HG02973 (cell line): ENCODE measurements at regions not wholly inside any gene's neighbourhood (a gene's known extent, or its start where the extent isn't known, plus 50 kb on each side); places are given as distances from the start of the nearest gene placed in this dataset.

Experiments
- ATAC-seq: cut with Tn5 transposase; IDR thresholded peaks from one replicate; pipeline ENCODE4 v1.9.1; 2021; ENCODE audit warnings: moderate library complexity; ENCODE audit not compliant: unreplicated experiment

DNA sequence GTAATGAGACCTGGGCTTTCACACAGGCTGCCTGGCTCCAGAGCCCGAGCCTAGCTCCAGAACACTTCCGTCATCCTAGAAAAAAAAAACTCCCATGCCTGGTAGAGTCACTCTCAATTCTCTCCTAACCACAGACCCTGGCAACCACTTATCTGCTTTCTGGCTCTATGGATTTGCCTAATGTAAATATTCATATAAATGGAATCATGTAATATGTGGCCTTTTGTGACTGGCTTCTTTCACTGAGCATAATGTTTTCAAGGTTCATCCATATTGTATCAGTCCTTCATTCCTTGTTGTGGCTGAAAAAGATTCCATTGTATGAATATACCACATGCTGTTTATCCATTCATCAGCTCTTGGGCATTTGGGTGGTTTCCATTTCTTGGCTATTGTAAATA, 167.7 kb upstream of the MKLN1 start:
- ATAC-seq, result no peak

DNA sequence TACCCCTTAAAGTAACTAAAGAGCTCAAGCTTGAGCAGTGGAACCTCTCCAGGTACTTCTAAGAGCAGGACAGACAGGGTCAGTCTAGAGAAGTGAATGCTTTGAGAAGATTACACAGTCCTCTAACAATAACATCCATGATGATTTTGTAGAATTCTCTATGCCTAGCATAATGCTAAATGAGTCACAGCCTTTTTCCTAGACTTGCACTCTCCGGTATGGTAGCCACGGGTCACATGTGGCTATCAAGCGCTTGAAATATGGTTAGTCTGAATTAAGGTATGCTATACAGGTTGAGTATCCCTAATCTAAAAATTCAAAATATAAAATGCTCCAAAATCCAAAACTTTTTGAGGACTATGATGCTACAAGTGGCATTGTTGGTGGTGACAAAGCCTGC, 166.6 kb upstream of the MKLN1 start:
- no peak for ATAC-seq

DNA sequence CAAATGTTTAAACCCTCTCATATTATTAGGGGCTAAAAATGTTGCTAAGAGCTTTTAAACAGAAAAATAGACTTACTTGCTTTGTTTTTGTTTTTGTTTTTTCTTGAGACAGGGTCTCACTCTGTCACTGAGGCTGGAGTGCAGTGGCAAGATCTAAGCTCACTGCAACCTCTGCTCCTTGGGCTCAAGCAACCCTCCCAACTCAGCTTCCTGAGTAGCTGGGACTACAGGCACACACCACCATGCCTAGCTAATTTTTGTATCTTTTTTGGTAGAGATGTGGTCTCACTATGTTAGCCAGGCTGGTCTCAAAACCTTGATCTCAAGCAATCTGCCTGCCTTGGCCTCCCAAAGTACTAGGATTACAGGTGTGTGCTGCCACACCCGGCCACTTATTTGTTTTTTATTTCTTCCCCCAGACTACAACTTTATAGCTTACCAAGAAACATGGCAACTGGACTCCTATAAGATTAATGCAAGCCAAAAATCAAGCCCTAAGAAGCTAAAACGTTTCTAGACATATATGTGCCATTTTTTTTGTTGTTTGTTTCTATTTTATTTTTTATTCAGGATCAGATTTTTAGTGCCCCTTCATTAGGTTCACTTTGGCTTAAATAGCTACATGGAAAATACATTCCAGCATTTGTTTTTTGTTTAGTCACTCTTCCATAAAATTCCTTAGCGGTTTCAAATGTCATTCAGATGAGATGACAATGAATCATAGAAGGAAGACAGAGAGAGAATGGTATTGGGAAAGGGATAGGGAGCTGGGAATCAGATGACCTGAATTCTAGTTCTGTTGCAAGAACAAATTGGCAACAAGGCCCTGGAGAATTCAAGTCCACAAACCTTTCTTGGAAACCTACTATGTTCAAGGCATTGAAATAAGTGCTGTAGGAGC, 163.4 kb upstream of the MKLN1 start:
- ATAC-seq, result no peak

DNA sequence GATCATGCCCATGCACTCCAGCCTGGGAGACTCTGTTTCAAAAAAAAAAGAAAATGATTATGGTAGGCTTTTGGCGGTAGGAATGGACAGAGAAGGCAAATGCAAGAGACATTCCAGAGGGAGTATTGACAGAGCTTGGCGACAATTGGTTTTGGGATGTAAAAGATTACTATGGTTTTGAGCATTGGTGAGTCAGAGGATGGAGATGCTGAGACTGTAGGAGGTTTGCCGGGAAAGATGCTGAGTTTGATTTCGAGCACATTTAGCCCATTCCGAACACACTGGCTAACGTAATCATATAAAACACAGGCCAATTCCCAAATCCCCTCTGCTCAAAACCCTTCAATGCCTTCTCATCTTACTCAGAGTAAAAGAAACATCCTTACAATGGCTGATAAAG, 161.6 kb upstream of the MKLN1 start:
- no peak for ATAC-seq

DNA sequence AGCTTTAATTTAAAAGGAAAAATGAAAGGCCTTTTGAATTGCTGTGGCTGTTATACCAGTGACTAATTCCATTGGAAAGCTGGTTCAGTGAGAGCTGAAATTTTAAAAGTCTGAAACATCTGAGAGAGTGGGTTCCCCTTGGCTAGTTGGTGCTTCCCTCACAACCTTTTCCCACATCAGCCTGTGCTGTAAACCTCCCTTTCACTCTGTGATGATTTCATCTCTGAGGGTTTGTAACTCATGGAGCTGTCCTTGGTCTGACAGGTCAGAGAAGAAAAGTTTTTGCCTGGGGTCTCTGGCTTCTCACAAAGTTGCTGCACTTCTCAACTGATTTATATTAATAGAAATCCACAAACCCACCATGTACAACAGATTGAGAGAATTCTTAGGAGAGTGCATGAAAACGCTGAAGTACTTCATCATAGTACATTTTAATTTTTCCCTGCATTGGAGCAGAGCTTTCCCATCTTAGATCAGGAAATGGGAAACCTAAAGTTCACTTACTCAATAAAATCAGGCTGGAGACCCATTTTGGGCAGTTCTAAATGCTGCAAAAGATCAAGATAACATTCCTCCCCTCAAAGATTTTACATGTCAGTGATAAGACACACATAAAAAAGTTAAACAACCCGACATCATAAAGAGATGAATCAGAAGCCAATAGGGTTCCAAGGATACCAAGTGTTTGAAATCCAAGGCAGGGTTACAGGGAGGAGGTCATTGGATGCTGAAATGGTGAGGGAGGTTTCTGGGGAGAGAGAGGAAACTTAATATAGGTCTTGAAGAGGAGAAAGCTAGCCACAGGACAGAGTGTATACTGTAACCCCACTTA, 157.0 kb upstream of the MKLN1 start:
- ATAC-seq, result no peak

DNA sequence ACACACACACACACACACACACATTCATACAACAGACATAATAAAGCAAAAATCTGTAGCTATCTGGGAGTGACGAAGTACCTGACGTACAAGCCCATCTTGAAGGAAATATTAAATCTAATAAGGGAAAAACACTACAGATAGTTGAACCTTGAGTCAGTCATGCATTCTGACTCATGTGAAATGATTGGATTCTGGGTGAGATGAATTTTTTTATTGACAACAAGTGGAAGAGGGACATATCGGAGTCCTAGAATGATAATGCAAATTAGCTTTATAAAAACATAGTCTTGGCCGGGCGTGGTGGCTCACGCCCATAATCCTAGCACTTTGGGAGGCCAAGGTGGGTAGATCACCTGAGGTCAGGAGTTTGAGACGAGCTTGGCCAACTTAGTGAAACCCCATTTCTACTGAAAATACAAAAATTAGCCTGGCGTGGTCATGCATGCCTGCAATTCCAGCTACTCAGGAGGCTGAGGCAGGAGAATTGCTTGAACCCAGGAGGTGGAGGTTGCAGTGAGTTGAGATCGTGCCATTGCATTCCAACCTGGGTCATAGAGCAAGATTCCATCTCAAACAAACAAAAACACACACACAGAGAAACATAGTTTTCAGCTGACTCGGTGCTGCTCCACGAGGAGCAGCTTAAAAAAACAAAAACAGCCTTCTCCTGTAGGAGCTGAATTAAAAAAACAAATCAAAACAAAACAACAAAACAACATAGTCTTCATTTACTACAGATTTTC, 154.4 kb upstream of the MKLN1 start:
- ATAC-seq, result no peak

DNA sequence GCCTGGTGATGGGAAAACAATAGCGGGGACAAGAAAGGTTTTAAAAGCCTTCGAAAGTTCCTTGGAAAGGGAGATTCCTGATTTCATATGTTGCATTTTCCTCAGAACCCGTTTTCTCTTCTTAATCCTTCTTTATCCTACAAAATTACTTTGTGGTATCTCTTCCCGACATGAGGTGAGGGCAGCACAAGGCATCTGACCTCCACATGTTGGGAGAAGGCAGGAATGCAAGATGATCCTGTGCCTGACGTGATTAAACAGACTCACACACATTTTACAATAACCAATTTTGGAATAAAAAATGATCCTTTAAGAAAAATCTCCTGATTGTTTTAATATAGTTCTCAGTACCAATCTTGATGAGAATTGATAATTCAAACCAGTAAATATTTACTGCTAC, 153.3 kb upstream of the MKLN1 start:
- ATAC-seq, result no peak

DNA sequence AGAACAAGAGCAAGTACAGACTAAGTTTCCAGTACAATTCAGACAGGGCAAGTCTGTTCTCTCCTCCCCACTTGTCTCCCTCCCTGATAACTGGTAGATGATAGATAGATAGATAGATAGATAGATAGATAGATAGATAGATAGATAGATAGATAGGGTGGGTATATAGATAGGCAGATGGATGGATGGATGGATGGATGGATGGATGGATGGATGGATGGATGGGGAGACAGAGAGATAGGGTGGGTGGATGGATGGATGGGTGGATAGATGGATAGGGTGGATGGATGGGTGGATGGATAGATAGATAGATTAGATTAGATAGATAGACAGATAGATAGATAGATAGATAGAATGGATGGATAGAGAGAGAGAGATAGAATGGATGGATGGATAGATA, 152.8 kb upstream of the MKLN1 start:
- ATAC-seq, result no peak

DNA sequence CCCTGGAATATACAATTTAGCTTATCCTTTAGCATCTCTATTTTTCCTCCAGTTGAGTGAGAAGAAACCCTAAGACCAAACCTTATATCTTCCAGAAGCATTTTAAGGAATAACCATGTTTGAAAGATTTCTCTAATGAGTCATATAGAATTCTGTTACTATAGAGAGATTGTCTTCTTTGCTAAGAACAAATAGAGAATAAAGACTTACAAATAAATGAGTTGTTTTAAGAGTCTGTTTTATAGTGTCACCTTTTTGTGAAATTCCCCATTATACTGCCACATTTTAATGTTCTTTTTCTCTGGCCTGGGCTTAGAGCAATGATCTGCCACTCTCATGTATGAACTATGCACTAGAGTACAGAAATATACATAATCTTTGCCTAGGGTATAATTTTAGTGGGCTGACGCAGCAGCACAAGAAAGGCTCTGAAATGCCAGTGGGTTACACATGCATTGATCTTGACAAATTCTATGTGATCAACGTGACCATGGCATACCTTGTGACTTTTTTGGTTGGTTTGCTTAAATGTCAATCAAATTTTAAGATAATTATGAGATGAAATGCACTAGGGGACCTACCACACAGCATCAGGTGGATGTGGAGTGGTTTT, 145.1 kb upstream of the MKLN1 start:
- ATAC-seq, result no peak

DNA sequence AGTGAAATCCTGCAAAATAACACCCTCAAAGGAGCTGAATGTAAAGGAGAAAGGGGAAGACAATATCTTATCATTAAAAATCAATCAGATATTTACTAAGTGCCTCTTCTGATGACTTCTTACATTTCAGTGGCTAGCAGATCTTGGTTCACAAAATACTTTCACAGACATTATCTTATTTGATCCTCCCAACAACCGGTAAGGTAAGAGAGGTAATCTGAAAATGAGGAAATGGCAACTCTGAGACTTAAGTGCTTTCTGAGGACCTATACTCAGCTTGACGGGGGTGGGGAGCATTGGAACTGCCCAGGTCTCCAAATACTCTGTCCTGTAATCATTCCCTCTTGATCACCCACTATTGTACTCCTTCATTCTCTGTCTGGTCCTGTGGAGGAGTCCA, 144.6 kb upstream of the MKLN1 start:
- ATAC-seq, result no peak

DNA sequence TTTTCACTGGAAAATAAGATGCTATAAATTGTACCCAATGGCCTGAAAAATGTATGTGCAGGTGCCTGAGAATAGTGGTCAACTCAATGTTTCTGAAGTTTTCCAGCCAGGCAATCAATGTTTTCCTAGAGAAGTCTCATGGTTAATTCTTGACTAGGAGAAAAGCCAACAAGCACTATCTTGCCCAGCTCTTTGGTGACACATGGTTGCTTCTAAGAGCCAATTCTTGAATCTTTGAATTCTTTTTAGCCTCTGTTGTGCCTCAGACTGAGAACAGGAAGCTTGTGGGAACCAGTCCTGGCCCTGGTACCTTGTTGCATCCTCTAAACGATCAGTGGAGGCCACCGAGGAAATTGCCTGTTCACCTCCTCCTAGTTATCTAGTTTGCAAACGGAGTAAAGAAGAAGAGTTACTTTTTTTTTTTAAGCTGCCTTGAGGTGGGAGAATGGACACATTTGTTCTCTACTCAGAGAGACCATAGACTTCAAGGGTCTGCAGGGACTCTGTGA, 144.0 kb upstream of the MKLN1 start:
- no peak for ATAC-seq

DNA sequence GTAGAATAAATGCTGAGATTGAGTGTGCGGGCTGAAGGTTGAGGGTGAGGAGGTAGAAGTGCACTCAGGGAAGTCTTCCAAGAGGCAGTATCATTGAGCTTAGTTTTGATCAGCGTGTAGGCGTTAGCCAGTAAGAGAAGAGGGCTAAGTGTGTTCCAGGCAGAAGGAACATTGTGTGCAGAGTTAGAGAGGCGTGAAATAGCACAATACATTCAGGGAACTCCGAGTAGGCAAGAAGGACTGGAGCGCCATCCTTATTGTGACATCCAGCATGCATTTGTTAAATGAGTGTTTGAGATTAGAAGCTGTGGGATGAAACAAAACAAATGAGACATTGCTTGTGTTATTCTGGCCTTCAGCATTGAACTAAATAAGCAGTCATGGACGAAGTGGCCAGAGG, 140.9 kb upstream of the MKLN1 start:
- ATAC-seq, result no peak

DNA sequence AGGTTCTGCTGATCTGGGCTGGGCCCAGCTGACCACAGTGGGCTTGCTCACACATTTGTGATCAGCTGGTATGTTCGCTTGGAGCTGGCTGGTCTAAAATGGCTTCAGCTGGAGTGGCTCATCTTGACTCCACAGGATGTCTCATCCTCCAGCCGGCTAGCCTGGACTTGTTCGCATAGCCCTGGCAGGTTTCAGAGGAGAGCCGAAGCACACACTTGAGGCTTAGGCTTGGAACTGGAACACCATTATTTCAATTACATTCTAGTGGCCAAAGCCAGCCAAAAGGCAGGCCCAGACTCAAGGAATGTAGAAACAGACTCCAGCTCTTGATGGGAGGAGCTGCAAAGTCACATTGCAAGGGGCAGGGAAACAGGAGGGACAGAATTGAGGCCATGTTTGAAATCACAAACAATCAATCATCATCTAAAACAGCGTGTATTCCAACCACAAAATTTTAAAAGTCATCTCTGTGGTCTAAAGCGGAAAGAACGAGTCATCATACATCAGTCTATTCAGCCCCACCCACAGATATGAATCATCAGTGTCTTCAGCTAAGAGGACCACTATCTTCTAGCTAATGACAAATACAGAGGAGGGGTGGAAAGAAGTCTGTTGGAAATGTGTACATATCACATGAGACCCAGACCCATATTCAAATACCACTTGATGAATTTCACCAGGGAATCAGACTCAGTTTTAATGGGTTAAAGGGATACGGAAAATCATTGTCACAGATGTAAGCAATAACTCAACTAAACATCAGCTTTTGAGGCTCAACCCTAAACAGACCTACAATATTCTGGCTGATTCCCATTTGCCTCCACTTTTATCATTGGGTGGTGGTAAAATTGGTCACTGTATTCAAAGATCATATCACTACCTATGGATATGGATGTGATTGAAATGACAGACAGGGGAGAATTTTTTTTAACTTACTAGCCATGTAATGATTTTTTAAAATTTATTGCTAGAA, 139.0 kb upstream of the MKLN1 start:
- peak; percentile 92 for ATAC-seq

DNA sequence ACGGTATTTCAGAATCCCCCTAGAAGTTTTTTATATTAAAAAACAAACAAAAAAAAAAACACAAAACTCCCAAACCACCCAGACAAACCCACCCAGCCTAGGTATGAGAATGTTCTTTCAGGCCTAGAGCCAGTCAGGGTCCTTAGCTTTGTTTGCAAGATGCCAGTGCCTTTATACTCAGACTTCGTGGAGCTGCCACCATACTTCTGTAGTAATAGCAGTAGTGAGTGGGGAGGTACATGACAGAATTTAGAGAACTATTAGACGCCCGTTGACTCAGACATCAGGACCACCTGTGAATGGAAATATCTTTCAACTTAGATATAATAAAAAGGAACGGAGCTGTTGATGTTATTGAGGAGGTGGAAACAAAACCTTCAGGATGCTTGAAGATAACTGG, 138.2 kb upstream of the MKLN1 start:
- no peak for ATAC-seq

DNA sequence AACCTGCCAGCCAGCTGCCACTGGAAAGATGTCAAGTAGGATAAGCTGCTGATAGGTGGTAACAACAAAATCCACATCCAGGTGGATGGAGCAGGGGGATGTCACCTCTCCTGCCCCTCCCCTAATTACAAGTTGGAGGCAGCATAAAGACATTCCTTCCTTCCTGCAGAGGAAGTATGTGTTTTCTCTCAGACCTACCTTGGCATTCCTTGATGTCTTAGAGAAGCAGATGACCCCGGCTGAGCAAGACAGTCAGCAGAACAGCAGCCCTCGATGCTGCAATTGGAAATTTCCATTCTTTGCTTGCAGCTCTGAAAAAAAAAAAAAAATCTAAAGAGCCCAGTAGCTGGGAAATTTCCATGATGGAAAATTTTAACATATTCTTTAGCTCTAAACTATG, 137.5 kb upstream of the MKLN1 start:
- ATAC-seq, result no peak

DNA sequence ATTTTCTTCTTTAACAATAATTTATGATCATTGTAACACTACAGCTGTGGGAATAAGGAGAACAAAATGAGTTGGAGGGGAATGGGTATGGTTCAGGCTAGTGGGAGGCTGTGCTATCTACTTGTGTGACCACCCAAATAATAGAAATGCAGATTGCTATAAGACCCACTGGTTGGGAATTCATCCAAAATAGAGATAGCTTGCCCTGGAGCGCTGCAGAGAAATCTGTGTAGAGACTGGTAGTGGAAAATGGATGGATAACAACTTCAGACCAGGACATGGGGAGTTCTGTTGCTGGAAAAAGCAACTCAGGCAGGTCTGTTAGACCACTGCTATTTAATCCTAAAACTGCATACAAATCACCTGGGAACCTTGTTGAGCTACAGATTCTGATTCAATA, 137.1 kb upstream of the MKLN1 start:
- no peak for ATAC-seq

DNA sequence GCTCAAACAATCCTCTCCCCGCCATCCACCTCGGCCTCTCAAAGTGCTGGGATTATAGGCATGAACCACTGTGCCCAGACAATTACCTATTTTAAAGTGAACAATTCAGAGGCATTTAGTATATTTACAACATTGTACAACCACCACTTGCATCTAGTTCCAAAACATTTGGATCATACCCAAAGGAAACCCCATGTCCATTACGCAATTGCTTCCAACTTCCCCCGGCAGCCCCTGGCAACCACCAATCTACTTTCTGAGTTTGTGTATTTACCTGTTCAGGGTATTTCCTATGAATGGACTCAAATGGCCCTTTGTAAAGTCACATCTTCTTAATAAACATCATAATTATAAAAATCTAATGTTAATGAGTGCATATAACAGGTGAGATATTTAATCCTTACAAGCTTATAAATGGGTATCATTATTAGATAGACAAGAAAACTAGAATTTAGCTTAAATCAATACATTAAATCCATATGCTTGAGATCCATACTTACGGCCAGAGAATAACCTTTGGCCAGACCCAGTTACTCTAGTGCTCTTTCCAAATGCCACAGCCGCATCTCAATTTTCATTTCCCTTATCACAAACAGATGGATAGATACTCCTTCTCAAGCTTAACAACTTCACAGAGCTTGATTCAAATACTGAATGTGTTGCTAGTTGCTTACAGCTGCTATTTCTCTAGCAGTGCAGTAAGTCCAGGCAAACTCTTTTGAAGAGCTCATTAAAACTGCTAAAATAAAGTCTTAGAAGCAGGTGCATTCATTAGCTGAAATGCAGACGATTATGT, 133.4 kb upstream of the MKLN1 start:
- no peak for ATAC-seq

DNA sequence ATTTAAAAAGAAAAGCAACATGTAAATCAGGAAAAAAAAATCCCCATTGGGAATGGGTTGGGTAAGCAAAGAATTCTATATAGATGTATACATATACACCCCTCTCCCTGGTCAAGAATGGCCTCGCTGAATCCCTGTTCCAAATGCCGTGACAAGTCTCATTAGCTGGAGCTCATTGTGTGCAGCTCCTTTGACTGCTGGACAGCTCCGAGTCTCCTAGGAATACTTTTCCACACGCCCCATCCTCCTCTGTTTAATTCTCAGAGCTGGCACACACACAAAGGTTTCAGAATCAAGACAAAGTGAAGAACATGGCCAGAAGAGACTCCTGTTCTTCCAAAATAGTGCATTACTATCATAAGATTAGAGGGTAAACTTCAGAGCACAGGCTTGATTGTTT, 130.9 kb upstream of the MKLN1 start:
- no peak for ATAC-seq
